ENCODE measurements at regions not wholly inside any gene's neighbourhood (a gene's known extent, or its start where the extent isn't known, plus 50 kb on each side); places are given as distances from the start of the nearest gene placed in this dataset.

DNA sequence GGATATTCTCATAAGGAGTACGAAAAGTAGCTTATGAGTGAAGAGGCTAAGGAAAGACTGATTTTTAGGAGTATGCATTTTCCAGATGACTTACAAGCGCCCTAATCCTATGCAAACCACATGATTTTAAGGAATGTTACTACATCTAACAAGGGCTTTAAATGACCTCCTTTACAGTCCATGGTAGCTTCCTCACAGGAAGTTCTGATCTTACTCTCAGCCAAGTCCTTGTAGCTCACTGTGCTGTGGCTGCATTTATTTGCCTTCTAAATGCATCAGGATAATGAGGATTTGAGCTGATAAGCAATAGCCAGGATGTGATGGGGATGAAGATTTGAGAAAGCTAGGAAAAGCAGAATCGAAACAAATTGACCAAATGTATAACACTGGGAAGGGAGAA is 896.0 kb downstream of the MCTP2 start:
- Histone ChIP-seq H3K9me3 (no peaks in the 10 kb centered on the region), H3K4me3 (no peak overlapping the region), H3K36me3 (no peaks in the 10 kb centered on the region), H3K27me3 (replicated peaks; ENCODE audit: insufficient read depth) (no peaks in the 10 kb centered on the region), H3K4me1 (replicated peaks) (no peaks in the 10 kb centered on the region), H3K27ac (no peak overlapping the region)
- intact Hi-C loops (cut with DNase I): no loop called here
- no peak for DNase-seq (ENCODE audit: low spot score)
- WGBS: 80% methylated on average over 3 of the region's 3 CpGs
- no peak for TF ChIP-seq POLR2AphosphoS5 (IDR thresholded peaks at IDR 0.05)
- TF ChIP-seq POLR2A (IDR thresholded peaks at IDR 0.05): no peak
- no peak for TF ChIP-seq CTCF (IDR thresholded peaks at IDR 0.05)

DNA sequence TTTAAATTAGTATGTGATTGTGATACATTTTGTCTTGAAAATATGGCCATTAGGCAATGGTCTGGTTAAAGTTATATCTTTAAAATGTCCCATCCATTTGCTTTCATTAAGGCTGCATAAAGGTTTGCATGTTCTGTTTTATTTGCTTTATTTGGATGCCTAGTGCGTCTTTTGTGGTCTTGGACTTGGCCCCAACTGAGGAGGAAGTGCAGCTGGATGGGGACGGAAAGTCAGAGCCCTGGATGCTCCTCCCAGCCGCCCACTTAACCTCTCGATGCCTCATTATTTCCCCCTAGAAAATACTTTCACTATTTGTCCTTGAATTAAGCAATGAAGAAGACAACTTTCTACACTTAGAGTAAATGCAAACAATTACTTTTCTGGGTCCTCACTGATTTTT is 898.2 kb downstream of the MCTP2 start:
- Histone ChIP-seq H3K36me3 (no peaks in the 10 kb centered on the region), H3K9me3 (no peaks in the 10 kb centered on the region), H3K27me3 (replicated peaks; ENCODE audit: insufficient read depth) (no peaks in the 10 kb centered on the region), H3K27ac (no peak overlapping the region), H3K4me1 (replicated peaks) (no peaks in the 10 kb centered on the region), H3K4me3 (no peak overlapping the region)
- no peak for DNase-seq (ENCODE audit: low spot score)
- 14% methylated on average over 4 of the region's 4 CpGs for WGBS
- intact Hi-C loops (cut with DNase I): no loop called here
- no peak for TF ChIP-seq CTCF (IDR thresholded peaks at IDR 0.05)
- TF ChIP-seq POLR2AphosphoS5 (IDR thresholded peaks at IDR 0.05): no peak
- TF ChIP-seq POLR2A (IDR thresholded peaks at IDR 0.05): no peak

- no peak for TF ChIP-seq POLR2A (IDR thresholded peaks at IDR 0.05)
- TF ChIP-seq CTCF (IDR thresholded peaks at IDR 0.05): no peak
- TF ChIP-seq POLR2AphosphoS5 (IDR thresholded peaks at IDR 0.05): no peak
- Histone ChIP-seq H3K4me1 (replicated peaks) (no peaks in the 10 kb centered on the region), H3K4me3 (no peak overlapping the region), H3K27me3 (replicated peaks; ENCODE audit: insufficient read depth) (no peaks in the 10 kb centered on the region), H3K36me3 (no peaks in the 10 kb centered on the region), H3K27ac (no peak overlapping the region), H3K9me3 (no peaks in the 10 kb centered on the region)
- DNase-seq (ENCODE audit: low spot score): no peak
- 74% methylated on average over 5 of the region's 5 CpGs for WGBS
- intact Hi-C loops (cut with DNase I): no loop called here
Observed at GRCh38 chr15:95131131-95131556, 899.8 kb downstream of the MCTP2 start.

DNA sequence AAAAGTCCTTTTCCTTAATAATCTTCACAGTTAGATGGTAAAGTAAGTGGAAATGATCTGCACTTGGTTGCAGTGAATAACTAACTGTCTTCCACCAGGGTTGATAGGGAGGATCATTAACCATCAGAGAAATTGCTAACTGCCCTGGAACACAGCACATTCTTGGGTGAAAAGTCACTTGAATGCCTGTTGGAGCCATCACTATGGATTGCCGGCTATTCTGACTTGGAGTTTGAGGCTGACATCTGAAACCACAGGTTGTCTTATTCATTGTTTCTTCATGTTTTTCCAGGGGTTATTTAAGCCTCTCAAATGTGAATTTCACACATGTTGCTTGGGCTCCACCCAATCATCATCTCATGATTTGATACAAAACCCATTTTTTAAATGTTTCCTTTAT is 901.4 kb downstream of the MCTP2 start:
- Histone ChIP-seq H3K4me3 (no peak overlapping the region), H3K27ac (no peak overlapping the region), H3K36me3 (no peaks in the 10 kb centered on the region), H3K4me1 (replicated peaks) (no peaks in the 10 kb centered on the region), H3K27me3 (replicated peaks; ENCODE audit: insufficient read depth) (no peaks in the 10 kb centered on the region), H3K9me3 (no peaks in the 10 kb centered on the region)
- no peak for TF ChIP-seq POLR2A (IDR thresholded peaks at IDR 0.05)
- TF ChIP-seq CTCF (IDR thresholded peaks at IDR 0.05): no peak
- no peak for TF ChIP-seq POLR2AphosphoS5 (IDR thresholded peaks at IDR 0.05)
- intact Hi-C loops (cut with DNase I): no loop called here
- 83% methylated on average over 1 of the region's 1 CpG for WGBS
- DNase-seq (ENCODE audit: low spot score): no peak

DNA sequence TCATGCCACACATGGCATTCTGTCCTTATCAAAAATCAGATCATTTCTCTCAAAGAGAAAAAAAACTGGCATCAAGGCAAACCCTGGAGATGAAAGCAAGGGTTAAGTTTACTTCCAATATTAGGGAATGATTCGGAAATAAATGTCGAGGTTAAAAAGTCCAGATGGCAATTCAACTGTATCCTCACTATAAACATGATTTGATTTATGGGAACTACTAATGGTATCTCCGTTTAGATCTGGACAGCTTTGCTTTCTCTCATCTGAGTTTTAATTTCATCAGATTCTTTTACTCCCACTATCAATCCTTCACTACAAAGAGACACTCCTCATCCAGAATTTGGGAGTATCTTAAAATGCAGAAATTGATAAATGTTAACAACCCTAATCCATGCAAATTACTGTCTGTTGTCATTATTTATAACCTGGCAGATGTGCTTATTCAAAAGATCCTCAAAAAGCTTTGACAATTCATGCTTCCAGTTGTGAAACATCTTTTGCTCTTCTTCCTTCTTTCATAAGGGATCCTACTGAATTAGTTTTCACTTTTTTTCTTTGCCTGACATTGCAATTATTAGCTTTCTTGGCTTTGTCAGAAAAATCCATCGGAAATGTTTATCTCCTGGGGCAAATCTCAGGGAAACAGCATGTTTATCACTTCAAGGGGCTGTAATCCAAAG is 903.2 kb downstream of the MCTP2 start:
- H3K27ac ChIP-seq: no peak overlapping the region
- 6% methylated on average over 4 of the region's 4 CpGs for WGBS

More for the DNA sequence above, 903.2 kb downstream of the MCTP2 start:
- no peaks in the 10 kb centered on the region for H3K4me1 ChIP-seq (replicated peaks)
- no peaks in the 10 kb centered on the region for H3K36me3 ChIP-seq
- no peak overlapping the region for H3K4me3 ChIP-seq
- intact Hi-C loops (cut with DNase I): no loop called here
- DNase-seq (ENCODE audit: low spot score): no peak
- H3K9me3 ChIP-seq: no peaks in the 10 kb centered on the region
- TF ChIP-seq POLR2A (IDR thresholded peaks at IDR 0.05) (no peak), CTCF (IDR thresholded peaks at IDR 0.05) (no peak), POLR2AphosphoS5 (IDR thresholded peaks at IDR 0.05) (no peak)
- H3K27me3 ChIP-seq (replicated peaks; ENCODE audit: insufficient read depth): no peaks in the 10 kb centered on the region
